SH-SY5Y (cell line): ENCODE measurements at regions not wholly inside any gene's neighbourhood (a gene's known extent, or its start where the extent isn't known, plus 50 kb on each side); places are given as distances from the start of the nearest gene placed in this dataset.

ENCODE experiments used
- GATA2 ChIP-seq: IDR thresholded peaks from 2 replicates; pipeline ENCODE4 v1.6.1; 2011; ENCODE audit warnings: mild to moderate bottlenecking, low read depth, low read length
- GATA3 ChIP-seq: IDR thresholded peaks from 2 replicates; pipeline ENCODE4 v1.6.1; 2011; ENCODE audit warnings: low read depth, mild to moderate bottlenecking, low read length, moderate library complexity

DNA sequence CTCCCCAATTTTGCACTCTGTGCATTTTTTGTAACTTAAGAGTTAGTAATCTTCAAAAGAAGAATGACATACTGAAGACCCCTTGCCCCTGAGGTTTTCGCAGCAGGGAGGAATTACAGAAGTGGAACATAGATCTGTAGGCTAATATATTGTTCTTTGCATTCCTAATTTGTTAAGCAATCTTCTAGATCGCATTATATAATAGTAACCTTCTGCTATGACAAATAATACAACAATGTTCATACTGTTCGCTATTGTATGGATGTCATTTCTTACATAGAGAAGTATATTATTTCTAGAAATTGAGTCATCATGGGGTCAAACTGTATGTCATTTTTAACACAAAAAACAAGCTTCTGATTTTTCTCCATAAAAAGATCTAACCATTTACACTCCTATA is 95.8 kb upstream of the TGFBR2 start:
- TF ChIP-seq GATA3 (no peak), GATA2 (no peak)
